NCI-H1694 (cell line): ENCODE measurements at regions not wholly inside any gene's neighbourhood (a gene's known extent, or its start where the extent isn't known, plus 50 kb on each side); places are given as distances from the start of the nearest gene placed in this dataset.
"Not testable (repeated sequence)": the region's sequence is repeated elsewhere in the genome, so short reads cannot be mapped to it uniquely, and the experiment has no call there.

Source experiments
- DNase-seq: peaks from one replicate; lab custom pipeline; 2025; lab: John Stamatoyannopoulos, UW

GRCh38 chr6:167229586-167229985, 61.5 kb upstream of the UNC93A start:
- no peak for DNase-seq

- DNase-seq = no peak
Measured at GRCh38 chr6:167230288-167230687, 60.8 kb upstream of the UNC93A start.

GRCh38 chr6:167232356-167232755, 58.8 kb upstream of the UNC93A start:
- DNase-seq = no peak

GRCh38 chr6:167233490-167233889, 57.6 kb upstream of the UNC93A start:
- no peak for DNase-seq

DNA sequence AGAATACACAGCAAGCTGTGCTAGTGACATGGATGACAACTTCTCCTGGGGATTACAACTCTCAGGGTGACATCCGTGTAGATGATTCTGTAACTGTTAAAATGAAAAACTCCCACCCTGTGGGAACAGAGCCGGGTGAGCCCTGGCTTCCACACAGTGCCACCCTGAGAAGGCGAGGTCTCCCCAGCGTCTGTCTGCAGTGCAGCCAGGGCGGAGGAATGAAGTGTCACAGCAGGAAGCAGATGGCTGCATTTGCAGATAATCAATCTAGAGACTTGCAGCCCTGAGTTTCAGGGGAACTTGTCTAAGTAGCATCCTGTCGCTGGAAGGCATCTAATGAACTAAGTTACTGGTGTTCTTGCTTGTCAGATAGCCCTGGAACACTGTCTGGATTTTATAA, 56.5 kb upstream of the UNC93A start:
- DNase-seq = not testable (repeated sequence)

DNA sequence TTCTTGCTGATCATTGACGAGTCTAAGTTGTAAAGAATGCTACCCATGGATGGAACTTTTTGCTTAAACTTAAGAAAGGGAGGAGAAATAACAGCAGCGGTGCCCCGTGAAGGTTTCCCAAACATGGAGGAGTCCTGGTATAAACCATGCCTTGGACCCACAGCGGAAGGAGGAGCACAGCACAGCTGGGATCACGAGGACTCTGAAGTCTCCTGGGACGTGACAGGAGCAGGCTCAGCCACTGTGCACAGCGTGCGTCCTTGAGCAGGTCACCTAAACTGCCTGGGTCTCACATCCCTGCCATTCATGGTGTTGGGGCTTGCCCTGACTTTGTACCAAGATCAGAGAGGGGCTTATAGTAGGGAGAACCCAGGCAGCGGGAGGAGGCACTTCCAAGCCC, 56.1 kb upstream of the UNC93A start:
- no peak for DNase-seq

GRCh38 chr6:167235421-167236238, 55.5 kb upstream of the UNC93A start:
- no peak for DNase-seq

DNA sequence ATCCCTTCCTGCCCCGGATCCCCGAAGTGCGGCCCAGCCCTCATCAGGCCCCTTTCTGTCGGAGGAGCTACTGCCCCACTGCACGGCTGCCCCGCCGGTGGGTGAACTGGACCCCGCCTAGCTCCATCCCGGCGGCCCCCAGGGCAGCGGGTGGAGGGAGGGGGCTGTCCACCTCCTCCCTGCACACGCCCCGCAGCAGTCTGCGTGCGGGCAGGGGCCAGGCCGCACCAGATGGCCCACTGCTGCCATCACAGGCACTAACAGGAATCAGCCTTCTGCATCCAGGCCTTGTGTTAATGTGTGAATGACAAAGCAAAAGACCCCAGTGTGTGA, 54.9 kb upstream of the UNC93A start:
- DNase-seq = no peak

- DNase-seq = no peak
Measured at GRCh38 chr6:167237438-167238145, 53.5 kb upstream of the UNC93A start.

- no peak for DNase-seq
Measured at GRCh38 chr6:167238146-167238693, 52.9 kb upstream of the UNC93A start.

- no peak for DNase-seq
Measured at GRCh38 chr6:167238694-167239467, 52.2 kb upstream of the UNC93A start.

- not testable (repeated sequence) for DNase-seq
Measured at GRCh38 chr6:167239470-167239869, 51.6 kb upstream of the UNC93A start.

DNA sequence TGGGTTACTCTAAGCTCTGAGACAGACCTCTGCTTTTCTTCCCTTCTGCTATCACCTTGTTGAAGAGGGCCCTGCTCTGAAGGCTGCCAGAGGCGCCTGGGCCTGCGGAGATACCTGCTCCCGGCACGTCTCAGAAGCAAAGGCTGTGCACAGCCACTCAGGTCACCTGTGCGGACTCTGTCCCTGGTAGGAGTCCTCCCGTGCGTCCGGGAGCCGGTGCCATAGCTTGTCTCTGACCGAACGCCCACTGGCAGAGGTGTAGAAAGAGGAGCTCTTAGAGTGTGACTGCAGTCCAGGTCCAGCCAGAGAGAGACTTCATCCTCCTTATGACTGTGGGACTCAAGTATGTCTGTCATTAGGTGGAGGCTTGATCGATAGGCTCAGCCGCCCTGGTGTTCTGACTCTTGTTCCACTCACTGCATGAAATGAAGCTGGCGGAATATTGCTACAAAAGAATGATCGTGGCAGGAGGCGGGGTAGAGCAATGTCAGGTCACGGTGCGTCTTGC, 51.0 kb upstream of the UNC93A start:
- no peak for DNase-seq
